ENCODE measurements at regions not wholly inside any gene's neighbourhood (a gene's known extent, or its start where the extent isn't known, plus 50 kb on each side); places are given as distances from the start of the nearest gene placed in this dataset.

DNA sequence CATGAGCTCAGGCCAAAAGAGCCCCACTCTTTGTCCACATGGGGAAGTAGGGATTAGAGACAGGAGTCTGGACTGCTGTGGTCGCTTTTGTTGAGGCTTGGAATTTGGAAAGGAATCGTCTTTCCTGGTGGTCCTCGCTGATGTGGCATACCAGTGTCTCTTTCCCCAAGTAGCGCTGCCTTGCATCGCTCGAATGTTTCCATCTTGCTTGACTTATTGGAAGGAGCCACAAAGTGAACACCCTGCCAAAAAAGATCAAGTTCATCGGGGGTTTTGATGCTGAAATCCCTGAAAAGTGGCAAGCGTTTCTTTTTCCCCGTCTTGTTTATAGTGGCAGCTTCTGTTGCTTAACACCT lies 161.3 kb downstream of the MACROH2A1 start:
- H3K27ac ChIP-seq: no peak overlapping the region
- H3K36me3 ChIP-seq: no peaks in the 10 kb centered on the region
- H3K27me3 ChIP-seq: no peaks in the 10 kb centered on the region
- intact Hi-C loops (cut with DNase I; ENCODE audit: low total_unique reads) (no loop called here), in situ Hi-C loops (cut with MboI; ENCODE audit: low pct_ligation_motif_present in 1 of 4, low pct_unique_long_range_greater_than_20kb in 1 of 4, low sequenced_read_pairs in 3 of 4) (no loop called here)
- no peaks in the 10 kb centered on the region for H3K9me3 ChIP-seq
- peaks cover 0 to 29% (median 3%) of the 10 kb centered on the region in 4 donors for H3K4me1 ChIP-seq
- TF ChIP-seq, protein P1, sequence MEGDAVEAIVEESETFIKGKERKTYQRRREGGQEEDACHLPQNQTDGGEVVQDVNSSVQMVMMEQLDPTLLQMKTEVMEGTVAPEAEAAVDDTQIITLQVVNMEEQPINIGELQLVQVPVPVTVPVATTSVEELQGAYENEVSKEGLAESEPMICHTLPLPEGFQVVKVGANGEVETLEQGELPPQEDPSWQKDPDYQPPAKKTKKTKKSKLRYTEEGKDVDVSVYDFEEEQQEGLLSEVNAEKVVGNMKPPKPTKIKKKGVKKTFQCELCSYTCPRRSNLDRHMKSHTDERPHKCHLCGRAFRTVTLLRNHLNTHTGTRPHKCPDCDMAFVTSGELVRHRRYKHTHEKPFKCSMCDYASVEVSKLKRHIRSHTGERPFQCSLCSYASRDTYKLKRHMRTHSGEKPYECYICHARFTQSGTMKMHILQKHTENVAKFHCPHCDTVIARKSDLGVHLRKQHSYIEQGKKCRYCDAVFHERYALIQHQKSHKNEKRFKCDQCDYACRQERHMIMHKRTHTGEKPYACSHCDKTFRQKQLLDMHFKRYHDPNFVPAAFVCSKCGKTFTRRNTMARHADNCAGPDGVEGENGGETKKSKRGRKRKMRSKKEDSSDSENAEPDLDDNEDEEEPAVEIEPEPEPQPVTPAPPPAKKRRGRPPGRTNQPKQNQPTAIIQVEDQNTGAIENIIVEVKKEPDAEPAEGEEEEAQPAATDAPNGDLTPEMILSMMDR (IDR thresholded peaks at IDR 0.05): no peak
- TF ChIP-seq POLR2A (IDR thresholded peaks at IDR 0.05) (no peak), EP300 (IDR thresholded peaks at IDR 0.05; ENCODE audit: low read depth) (no peak), POLR2AphosphoS5 (IDR thresholded peaks at IDR 0.05) (no peak)
- WGBS, 2 donors (ENCODE audit: low coverage in 1 of 2): 85 to 89% methylated on average over 5 to 9 of the region's 9 CpGs
- H3K4me3 ChIP-seq: no peak overlapping the region
- no peak for DNase-seq

DNA sequence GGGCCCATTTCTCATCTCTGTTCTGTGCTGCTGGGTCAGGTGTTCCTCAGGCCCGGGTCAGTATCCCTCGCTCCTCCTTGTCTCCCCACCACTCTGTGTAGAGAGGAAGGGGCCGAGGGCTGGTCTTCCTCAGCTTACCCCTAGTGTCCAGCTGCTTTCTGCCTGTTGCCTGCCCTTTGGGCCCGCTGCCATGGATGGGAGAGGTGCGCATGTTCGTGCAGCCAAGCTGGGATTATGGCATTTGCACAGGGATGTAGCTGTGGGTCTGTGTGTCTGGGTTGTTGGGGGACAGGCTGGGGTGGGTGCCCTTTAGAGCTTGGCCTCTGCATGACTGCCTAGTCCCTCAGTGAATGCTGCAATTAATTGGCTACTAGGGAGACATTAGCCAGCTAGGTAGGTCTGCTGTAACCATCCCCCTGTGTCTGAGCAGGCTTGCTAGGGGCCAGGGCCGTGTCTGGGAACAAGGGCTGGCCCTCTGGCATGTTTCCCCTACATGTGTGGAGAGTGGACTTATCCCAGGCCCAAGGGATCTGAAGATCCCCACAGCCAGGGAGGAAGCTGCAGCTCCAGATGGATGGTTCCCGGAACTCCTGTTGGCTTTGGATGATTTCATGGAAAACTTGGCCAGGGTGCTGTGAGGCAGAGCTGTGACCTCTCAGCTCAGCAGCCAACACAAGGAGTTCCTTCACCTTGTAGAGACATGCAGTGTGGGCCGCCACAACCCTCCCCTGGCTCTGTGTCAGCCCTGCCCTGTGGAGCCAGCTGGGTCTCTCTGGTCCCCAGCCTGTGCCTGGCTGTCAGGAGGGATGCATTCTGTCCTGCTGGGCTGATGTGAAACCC lies 161.9 kb downstream of the MACROH2A1 start:
- no peak overlapping the region for H3K4me3 ChIP-seq
- no peaks in the 10 kb centered on the region for H3K9me3 ChIP-seq
- H3K36me3 ChIP-seq: no peaks in the 10 kb centered on the region
- H3K27ac ChIP-seq: no peak overlapping the region
- no peaks in the 10 kb centered on the region for H3K27me3 ChIP-seq
- in situ Hi-C loops (cut with MboI; ENCODE audit: low pct_ligation_motif_present in 1 of 4, low pct_unique_long_range_greater_than_20kb in 1 of 4, low sequenced_read_pairs in 3 of 4) (no loop called here), intact Hi-C loops (cut with DNase I; ENCODE audit: low total_unique reads) (no loop called here)
- peaks cover 0 to 24% (median 3%) of the 10 kb centered on the region in 4 donors for H3K4me1 ChIP-seq
- WGBS, 2 donors (ENCODE audit: low coverage in 1 of 2): 67 to 70% methylated on average over 2 to 9 of the region's 9 CpGs
- TF ChIP-seq POLR2A (IDR thresholded peaks at IDR 0.05) (no peak), POLR2AphosphoS5 (IDR thresholded peaks at IDR 0.05) (no peak), EP300 (IDR thresholded peaks at IDR 0.05; ENCODE audit: low read depth) (no peak)
- TF ChIP-seq, protein P1 (IDR thresholded peaks at IDR 0.05): no peak
- DNase-seq: no peak

DNA sequence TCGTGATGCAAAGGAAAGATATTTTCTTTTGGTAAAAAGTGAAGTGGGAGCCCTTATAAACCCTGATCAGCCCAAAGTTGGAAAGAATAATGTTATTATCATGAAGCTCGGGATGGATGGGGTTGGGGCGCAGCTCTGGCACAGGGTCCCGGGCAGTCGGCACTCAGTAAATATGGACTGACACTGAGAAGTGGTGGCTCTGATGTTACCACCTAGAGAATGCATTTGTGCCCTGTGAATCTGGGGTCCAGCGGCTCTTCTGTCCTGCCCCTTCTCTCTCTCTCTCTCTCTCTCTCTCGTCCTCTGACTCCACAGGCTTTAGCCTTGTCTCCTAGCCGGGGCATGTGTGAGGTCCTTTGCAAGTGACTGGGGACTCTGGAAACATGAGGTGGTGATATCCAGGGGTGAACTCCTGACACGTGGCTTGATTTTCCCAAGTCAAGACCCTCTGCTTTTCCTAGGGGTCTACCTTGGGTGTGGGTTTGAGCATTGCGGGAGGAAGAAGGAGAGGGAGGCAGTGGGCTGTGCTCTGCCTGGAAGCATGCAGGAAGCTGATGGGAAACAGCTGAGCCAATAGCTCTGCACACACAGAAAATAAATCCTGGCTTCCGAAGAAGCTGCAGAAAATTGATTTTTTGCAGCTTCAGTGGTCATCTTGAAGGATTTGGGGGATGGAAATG lies 162.7 kb downstream of the MACROH2A1 start:
- no peak for DNase-seq
- Histone ChIP-seq H3K27me3 (no peaks in the 10 kb centered on the region), H3K9me3 (no peaks in the 10 kb centered on the region), H3K36me3 (no peaks in the 10 kb centered on the region), H3K27ac (no peak overlapping the region), H3K4me1 (peaks cover 0 to 18% (median 0%) of the 10 kb centered on the region in 4 donors), H3K4me3 (no peak overlapping the region)
- in situ Hi-C loops (cut with MboI; ENCODE audit: low pct_ligation_motif_present in 1 of 4, low pct_unique_long_range_greater_than_20kb in 1 of 4, low sequenced_read_pairs in 3 of 4): no loop called here
- TF ChIP-seq, protein P1 (IDR thresholded peaks at IDR 0.05): no peak
- TF ChIP-seq POLR2A (IDR thresholded peaks at IDR 0.05): no peak
- no peak for TF ChIP-seq EP300 (IDR thresholded peaks at IDR 0.05; ENCODE audit: low read depth)
- TF ChIP-seq POLR2AphosphoS5 (IDR thresholded peaks at IDR 0.05): no peak
- intact Hi-C loops (cut with DNase I; ENCODE audit: low total_unique reads): no loop called here
- WGBS, 2 donors (ENCODE audit: low coverage in 1 of 2): 58 to 85% methylated on average over 2 to 11 of the region's 11 CpGs

DNA sequence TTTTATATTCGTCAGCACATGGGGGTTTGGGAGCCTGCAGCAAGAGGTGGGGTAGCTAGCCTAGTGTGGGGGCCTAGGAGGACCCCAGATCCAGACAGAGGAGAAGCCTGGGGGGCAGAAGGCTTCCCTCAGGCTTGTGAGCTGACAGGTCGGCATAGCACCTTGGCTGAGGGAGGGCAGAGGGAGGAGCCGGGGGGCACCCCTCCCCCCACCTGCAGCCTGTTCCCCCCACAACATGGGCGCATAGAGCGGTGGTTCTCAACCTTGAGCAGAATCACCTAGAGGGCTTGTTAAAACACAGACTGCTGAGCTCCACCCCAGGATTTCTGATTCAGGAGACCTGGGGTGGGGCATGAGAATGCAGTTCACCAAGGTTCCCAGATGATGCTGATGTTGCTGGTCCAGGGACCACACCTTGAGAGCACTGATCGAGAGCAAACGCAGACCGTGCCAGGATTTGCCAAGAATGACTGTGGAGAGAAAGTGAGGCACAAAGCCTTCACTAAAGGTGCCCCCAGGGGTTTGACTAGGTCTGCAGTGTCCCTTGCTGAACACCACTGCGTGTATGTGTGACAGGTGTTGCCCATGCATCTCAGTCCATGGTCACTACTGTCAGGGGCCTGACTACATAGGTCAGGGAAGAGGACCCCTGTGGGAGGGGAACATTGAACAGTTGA lies 163.3 kb downstream of the MACROH2A1 start:
- DNase-seq: no peak
- no peaks in the 10 kb centered on the region for H3K27me3 ChIP-seq

More for the DNA sequence above, 163.3 kb downstream of the MACROH2A1 start:
- Histone ChIP-seq H3K4me1 (peaks cover 0 to 20% (median 2%) of the 10 kb centered on the region in 4 donors), H3K27ac (no peak overlapping the region), H3K4me3 (no peak overlapping the region), H3K9me3 (no peaks in the 10 kb centered on the region), H3K36me3 (no peaks in the 10 kb centered on the region)
- in situ Hi-C loops (cut with MboI; ENCODE audit: low pct_ligation_motif_present in 1 of 4, low pct_unique_long_range_greater_than_20kb in 1 of 4, low sequenced_read_pairs in 3 of 4) (no loop called here), intact Hi-C loops (cut with DNase I; ENCODE audit: low total_unique reads) (no loop called here)
- TF ChIP-seq POLR2AphosphoS5 (IDR thresholded peaks at IDR 0.05) (no peak), POLR2A (IDR thresholded peaks at IDR 0.05) (no peak), EP300 (IDR thresholded peaks at IDR 0.05; ENCODE audit: low read depth) (no peak)
- TF ChIP-seq, protein P1 (IDR thresholded peaks at IDR 0.05): no peak
- 71 to 81% methylated on average over 3 to 9 of the region's 9 CpGs for WGBS, 2 donors (ENCODE audit: low coverage in 1 of 2)
